DMS79 treated with DMSO at 0.1 percent for 48 hours (cell line): ENCODE measurements at regions not wholly inside any gene's neighbourhood (a gene's known extent, or its start where the extent isn't known, plus 50 kb on each side); places are given as distances from the start of the nearest gene placed in this dataset.

Experiments used
- DNase-seq: peaks from one replicate; lab custom pipeline; 2025; lab: John Stamatoyannopoulos, UW

DNA sequence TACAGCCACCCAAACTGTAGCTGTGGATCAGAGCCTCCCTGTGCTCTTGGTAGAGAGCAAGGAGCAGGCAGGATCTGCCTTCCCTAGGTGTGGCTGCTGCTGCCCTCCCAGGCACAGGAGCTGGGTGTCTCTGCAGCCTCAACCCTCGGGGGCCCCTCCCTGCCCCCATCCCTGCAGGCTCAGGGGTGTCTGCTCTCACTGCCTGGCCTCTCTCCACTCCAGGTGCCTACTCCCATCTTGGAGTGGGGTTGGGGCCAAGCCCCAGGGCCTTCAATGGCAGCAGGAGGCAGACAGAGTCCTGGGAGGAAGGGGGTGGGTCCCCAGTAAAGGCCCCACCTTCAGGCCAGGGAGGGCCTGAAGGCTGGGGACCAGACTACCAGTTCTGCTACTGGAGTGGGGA, 189.7 kb upstream of the OSR1 start:
- DNase-seq: no peak

DNA sequence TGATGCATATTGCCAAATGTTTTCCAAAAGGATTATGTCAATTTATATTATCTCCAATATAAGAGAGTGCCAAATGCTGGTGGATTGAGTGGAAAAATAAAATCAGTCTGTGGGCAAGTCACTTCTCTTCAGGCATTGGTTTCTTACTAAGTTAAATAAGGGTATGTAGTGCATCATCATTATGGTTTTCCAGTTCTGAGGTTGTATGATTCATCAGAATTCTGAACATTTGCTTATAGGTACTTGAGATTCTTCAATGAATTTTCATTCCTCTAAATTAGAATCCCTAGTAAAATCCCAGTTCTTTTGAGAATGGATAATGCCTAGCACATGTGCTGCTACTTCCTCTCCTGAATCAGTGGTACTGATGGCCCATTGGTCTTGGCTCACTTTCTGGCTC, 188.9 kb upstream of the OSR1 start:
- DNase-seq: no peak

DNA sequence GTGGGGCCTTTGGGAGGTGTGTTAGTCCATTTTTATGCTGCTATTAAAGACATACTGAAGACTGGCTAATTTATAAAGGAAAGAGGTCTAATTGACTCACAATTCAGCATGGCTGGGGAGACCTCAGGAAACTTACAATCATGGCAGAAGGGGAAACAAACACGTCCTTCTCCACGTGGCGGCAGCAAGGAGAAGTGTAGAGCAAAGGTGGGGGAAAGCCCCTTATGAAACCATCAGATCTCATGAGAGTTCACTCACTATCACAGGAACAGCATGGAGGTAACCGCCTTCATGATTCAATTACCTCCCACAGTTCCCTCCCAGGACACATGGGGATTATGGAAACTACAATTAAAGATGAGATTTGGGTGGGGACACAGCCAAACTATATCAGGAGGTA, 187.1 kb upstream of the OSR1 start:
- no peak for DNase-seq

DNA sequence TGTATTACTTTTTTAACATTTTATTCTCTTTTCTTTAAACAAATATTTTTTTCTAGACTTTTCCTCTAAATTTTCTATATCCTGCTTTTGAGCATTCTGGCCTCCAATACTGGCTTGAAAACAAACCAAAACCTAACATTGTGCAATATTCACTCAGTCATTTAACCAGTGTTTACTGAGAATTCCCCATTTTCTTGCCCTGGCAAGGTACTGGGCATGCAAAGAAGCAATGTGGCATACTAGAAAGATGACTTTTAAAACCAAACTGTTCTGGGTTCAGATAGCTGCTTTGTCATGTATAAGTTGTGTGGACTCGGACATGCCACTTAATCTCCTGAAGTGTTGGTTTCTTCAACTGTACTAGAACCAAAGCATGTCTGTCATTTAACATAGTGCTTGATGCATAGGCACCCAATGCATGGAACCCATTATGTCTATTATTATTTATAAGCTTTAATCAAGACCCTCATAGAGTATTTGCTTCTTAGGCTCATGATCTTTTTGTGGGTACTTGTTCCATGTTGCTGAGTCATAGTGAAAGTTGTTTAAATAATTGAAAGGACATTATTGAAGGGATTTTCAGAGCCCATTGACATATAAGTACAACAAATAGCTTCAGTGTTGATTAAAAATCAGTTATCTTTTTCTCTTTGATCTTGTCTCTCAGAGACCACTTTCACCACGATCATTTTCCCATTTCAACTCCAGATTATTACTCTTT, 185.4 kb upstream of the OSR1 start:
- no peak for DNase-seq

DNA sequence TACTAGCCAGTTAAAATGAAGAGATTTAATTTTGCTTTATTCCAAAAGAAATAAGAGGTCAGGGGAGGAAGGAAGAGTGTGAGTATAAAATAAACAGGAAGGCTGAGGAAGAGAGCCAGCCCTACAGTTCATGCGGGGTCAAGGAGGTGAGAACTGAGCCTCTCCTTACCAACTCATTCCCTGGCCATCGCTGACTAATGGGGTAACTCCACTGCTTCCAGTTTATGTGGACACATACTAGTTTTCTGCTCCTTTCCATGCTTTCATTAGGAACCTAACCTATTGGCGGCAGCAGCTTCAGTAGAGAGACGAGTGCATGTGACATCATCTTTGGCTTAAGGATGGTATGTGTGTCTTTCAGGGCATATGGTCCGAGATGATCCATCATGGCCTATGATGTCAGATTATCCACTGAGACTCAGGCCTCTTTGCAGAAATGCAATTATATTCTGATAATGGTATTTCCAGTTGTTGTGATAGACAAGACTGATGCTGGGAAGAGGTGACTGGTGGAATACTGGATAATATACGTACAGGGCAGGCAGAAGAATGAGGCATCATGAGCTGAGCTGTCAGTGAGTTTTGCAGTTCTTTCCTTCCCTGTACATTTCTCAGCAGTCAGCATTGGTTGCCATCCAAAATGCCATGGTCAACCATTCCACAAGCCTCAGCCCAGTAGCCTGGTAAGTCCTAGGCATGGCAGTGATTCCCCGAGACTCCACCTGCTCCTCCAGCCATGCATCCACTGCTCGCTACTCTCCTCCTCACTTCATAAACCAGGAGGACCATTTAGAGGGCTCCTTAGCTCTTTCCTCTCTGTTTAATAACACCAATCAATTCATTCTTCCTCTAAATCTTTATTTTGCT, 184.6 kb upstream of the OSR1 start:
- DNase-seq: no peak

DNA sequence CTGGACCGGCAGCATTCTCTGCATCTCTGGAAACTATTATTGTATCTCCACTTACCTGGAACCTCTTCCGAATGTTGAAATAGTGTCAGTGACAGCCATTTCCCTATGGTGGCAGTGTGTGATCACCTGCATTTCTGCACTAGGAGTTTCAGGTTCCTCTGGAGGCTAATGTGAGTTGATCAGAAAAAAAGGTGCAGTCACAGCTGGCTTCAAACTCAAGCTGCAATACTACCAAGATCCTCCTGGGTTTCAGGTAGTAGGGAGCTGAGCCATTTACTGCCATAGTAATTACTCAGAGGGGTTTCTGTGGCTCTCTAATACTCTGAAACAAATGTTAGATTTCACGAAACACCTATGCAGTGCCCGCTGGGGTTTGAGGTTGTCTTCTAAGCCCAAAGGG, 183.5 kb upstream of the OSR1 start:
- DNase-seq: no peak

DNA sequence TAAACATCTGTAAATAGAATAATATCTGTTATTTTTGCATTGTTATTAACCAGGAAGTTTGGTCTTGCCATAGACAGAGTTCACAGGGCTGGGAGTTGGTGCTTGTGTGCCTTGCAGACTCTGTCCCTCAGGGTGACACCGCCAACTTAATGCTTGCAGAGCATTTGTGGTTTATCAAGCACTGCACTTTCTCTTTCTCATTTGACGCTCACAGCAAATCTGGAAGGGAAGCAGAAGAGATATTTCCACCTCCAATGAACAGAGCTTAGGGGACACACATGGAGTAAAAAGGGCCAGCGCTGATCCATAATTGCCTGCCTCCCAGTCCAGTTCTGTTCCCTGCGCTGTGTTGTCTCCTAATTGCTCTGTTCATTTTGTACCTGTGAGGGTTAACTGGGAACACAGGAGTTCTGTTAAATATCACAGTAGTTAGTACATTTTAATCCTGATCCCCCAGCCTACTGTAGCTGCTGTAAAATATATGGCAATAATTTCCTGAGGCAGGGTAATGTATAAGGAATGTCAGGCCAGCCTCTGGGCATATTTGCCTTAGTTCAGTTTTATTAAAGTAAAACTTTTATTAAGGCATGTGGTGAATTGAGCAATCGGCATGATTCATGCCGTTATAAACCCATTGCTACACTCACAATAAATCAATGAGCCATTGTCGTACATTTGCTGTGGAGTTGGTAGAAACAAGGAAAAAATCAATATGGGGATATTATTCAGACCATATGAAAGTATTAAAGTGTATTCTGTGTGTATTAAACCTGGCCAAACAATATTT, 182.5 kb upstream of the OSR1 start:
- DNase-seq: no peak

DNA sequence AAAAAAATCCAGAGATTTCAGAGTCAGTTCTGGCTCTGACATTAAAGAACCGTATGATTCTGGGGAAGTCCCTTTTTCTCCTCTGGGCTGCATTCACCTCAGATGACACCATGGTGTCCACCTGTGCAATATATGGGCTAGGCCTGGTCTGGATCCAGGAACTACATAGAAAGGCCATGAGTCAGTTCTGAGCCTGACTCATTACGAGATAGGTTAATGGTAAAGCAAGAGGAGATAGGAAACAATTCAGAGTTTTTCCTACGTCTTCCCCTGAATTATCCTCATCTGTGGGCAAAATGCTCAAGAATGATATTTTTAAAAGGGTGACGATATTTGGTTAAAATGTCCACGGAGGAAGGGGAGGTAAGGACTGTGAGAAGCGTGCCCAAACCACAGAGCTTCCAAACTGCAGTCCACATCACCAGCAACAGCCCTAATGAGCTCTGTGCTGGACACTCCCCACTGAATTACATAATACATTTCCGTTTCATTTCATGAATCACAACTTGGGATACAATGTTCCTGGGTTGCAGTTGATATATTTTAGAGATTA, 180.1 kb upstream of the OSR1 start:
- DNase-seq: no peak

DNA sequence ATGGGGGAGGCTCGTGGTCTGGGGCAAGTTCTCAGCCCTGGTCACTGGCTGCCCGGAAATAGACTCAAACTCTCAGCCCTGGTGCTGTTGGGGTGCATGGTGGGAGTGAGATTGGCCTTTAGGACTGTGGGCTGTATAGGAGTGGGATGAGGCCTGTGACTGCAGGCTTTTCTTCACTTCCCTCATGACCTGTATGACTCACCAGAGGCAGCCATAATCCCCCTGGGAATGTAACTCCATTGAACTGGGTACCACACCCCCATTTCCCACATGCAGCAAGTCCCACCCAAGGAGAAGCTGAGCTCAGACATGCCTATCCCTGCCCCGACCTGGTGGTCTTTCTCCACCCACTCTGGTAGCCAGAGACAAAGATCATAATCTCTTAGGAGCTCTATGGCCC, 177.7 kb upstream of the OSR1 start:
- DNase-seq: no peak

DNA sequence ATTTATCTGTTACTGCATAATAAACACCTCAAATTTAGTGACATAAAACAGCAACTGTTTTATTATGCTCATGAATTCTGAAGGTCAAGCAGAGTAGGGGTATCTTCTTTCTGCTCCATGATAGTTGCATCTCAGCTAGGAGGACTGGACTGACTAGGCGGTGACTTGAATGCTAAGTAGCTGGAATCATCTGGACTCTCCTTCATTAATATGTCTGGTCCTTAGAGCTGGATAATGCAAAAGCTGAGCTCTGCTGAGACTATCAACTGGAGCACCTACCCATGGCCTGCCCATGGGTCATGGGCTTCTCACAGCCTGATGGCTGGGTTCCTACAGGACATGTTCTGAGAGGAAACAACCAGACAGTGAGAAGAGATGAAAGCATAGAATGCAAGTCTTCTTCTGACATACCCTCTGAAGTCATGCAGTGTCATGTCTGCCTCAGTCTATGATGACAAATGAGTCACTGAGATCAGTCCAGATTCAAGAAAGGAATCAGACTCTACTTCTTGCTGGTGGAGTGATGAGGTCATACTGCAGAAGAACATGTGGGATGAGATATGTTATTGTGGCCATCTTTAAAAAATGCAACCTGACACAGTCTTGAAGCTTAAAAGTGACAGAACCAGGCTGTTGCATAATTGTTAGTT, 174.2 kb upstream of the OSR1 start:
- no peak for DNase-seq

DNA sequence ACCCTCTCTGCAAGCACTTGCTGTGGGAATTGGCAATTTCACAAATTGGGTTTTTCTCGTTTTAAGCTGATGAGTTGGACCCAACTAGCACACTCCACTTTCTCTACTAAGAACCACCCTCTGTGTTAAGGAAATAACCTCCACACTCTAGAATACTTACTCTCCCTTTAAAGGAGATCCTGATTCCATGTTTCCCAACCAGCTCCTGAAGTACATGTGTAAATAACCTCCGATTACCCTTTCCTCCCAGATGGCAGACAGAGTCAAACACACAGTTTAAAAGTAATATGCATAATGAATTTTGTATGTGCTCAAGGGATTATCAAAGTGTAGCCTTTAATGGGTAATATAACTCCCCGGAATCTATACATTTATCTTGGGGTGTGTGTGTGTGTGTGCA, 171.3 kb upstream of the OSR1 start:
- DNase-seq: no peak

DNA sequence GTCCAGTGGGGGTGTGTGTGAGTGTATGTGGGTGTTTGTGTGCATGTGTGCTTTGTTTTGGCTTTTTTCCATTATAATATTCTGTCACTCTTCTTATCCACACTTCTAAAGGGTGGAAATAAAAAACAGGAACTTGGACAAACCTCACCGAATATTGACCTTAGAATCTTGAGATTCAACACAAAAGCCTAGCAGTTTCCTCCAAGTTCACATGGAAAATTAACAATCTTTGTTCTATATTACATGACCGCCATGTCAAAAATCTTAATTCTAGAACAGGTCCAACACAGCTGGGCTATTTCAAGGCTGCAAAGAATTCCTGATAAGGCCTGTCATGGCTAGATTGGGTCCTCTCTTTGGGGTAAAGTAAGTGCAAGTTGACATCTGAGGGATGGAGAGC, 169.3 kb upstream of the OSR1 start:
- DNase-seq: no peak

DNA sequence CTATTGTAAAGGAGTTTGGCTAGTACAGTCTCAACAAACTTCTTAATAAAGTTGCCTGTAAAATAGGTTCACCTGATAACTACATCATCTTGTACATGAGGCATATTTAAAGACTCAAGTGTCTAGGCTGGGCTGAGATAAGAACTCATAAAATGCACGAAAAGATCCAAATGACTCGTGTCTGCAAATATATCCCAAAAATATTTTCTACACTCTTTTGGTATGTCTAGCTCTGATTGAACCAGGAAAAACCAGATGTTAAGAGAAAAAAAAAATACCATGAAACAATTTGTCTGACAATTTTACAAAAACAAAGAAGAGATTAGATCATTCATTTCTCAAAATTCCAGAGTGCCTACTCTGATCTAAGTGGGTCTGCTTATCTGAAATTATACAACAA, 166.9 kb upstream of the OSR1 start:
- DNase-seq: no peak

DNA sequence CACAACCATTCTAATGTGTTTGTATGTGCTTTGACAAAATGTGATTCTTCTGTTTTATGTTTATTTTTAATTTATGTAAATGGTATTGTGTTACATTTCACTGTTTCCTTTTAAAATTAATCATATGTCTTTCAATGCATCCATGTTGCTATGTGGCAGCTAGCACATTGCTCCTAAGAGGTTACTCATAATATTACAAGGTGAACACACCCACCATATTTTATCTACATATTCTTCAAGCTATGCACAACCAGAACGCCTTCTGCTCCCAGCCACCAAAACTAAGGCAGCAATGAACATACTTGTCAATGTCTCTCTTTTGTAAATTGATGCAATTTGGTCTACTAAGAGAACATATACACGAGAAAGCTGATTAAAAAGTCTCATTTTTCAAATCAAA, 160.6 kb upstream of the OSR1 start:
- DNase-seq: no peak

DNA sequence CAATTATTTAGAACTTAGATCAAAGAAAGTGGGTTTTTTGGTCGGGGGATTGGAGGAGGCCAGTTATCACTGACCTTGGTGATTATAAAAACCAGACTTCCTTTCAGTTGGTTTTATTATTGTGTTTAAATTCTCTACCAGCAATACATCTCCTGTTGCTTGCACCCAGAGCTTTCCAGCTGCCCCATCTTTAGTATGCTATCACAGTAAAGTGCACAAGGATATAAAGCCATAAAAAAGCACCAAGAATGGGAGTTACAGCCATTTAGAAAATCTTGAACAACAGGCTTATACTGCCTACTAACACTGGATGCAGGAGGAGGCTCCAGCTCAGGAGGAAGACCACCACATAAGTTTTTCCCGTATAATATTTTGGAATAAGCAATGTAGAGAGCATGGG, 148.7 kb upstream of the OSR1 start:
- DNase-seq: no peak

DNA sequence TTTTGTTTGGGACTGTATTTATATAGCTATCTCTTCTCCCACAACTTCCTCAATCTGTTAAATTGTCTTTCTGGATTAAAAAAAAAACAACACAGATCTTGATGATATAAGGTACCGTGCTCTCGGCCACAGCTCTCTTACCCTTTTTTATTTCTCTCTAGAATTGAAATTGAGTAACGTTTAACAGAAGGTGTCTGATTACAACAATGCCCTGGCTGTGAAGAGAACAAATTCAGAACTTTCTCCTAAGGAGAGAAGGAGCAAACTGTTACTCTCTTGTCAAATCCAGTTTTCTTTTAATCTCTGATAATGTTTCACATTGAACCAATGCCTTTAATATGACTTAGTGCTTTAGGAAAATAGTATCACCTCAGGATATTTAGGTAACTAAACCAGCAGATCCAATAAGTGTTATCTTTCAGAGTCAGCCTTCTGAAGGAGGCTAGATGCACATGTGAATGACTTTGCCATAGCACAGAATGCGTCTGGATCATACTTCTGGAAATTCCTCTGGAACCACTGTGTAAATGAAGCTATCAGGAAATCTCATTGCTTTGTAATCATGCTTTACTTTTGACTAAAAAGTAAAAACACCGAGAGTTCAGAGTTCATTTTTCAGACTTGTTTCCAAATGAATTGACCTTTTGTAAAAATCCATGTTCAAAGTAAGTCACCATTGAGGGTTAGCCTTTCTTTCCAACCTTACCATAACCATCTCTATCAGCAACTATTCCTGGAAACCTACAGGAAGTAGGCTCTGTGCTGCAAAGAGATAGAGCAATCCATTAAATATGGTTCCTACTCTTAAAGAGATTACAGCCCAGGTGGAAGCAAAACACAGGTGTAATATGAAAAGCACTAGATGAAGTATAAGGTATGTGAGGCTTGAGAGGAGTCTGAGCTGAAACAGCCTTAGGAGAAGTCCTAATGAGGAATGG, 147.0 kb upstream of the OSR1 start:
- DNase-seq: no peak

DNA sequence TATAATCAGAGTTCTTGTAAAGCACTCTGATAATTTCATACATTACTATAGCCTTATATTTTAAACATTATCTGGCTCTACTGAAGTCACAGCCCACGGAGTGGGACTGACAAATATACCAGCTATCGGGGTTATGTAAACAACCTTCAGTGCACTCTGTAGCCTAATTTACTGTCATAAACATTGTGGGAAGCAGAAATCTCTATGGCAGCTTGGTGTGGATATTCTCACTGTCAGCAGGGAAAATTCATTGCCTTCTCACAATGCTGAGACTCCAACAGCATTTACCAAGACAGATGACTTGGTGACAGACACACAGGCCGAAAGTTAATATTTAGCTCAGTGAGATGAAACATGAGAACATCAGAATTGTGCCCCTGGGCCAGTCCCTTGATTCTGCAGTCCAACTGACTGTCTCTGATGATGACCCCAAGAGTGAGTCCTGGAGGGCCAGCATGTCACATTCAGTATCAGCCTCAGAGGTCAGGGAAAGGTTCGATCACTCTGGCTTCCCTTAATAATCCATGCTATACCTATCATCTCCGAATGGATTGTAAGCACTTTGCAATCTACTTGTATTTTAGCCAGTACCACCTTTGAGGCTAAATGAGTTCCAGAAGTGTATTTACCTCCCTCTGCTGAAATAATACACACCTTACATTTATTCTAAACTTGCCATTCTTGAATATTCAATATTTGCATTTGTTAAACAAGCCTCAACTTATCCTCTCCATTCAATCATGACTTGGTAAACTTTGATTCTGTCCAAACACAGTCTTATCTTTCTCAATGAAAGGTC, 146.2 kb upstream of the OSR1 start:
- DNase-seq: no peak

DNA sequence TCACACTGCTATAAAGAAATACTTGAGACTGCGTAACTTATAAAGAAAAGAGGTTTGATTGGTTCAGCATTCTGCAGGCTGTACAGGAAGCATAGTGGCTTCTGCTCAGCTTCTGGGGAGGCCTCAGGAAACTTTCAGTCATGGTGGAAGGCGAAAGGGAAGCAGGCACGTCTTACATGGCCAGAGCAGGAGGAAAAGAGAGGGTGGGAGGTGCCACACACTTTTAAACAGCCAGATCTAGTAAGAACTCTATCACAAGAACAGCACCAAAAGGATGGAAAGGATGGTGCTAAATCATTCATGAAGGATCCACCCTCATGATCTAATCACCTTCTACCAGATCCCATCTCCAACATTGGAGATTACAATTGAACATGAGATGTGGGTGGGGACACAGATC, 145.5 kb upstream of the OSR1 start:
- DNase-seq: no peak

DNA sequence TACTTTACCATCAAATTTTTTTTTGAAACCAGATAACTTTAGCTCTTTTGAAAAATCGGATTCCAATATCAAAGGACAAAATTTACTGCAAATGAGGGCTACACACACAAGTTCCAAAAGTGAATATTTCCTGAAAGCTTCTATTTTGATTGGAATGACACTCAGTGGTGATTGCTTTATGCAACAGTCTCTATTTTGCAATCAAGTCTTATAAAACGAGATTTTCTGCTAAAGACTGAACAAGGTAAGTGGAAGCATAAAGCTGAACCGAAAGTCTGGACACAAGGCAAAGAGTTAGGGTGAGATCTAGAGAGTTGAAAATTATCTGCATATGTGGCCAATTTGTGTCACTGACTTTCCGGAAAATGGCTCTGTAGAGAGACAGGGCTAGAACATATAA, 145.0 kb upstream of the OSR1 start:
- DNase-seq: no peak

DNA sequence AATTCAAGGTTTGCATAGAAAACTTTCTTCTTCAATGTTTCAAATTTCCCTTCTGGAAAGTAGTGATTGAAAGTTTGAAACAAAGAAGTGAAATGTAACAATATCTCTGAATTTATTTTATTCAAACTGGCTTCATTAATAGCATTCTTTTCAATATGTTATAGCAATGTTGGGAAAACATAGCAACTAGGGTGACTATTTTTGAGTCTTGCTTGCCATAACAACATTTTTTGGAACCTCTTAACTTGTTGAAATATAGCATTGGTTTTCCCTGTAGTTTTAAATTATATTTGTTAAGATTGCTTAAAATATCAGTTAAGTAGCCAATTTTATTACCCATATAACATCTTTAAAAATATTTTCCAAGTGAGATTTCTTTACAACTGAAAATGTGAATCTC, 141.7 kb upstream of the OSR1 start:
- DNase-seq: no peak
